Mesenchymal stem cell (in vitro differentiated cells and primary cell): ENCODE measurements at regions not wholly inside any gene's neighbourhood (a gene's known extent, or its start where the extent isn't known, plus 50 kb on each side); places are given as distances from the start of the nearest gene placed in this dataset.
"Not testable (repeated sequence)": the region's sequence is repeated elsewhere in the genome, so short reads cannot be mapped to it uniquely, and the experiment has no call there.

Experiments
- DNase-seq: peaks from one replicate; pipeline ENCODE4 v3.0.0-alpha.2; 2013
- H2AFZ ChIP-seq: one replicate; pipeline ENCODE4 v1.6.1; 2013; ENCODE audit warnings: low read depth, mild to moderate bottlenecking, control low read depth, inconsistent platforms, low read length, moderate library complexity
- H2AK5ac ChIP-seq: 2 replicates; pipeline ENCODE4 v1.6.1; 2013; ENCODE audit warnings: low read length, moderate library complexity, mild to moderate bottlenecking, inconsistent platforms; ENCODE audit not compliant: severe bottlenecking
- H2BK120ac ChIP-seq: one replicate; pipeline ENCODE4 v1.6.1; 2013; ENCODE audit warnings: low read depth, mild to moderate bottlenecking, inconsistent platforms, low read length, moderate library complexity
- H2BK12ac ChIP-seq, 2 experiments: one replicate each; pipeline ENCODE4 v1.6.1; 2013; ENCODE audit warnings: inconsistent platforms in 2 of 2, low read length in 2 of 2, mild to moderate bottlenecking in 2 of 2, moderate library complexity in 2 of 2, control low read depth in 1 of 2
- H2BK15ac ChIP-seq: one replicate; pipeline ENCODE4 v1.6.1; 2013; ENCODE audit warnings: mild to moderate bottlenecking, low read depth, inconsistent platforms; ENCODE audit not compliant: poor library complexity, severe bottlenecking
- H2BK5ac ChIP-seq: 2 replicates; pipeline ENCODE4 v1.6.1; 2013; ENCODE audit warnings: low read depth, mild to moderate bottlenecking, low read length, control low read depth, inconsistent platforms; ENCODE audit not compliant: poor library complexity, severe bottlenecking
- H3K14ac ChIP-seq, 2 experiments: one replicate each; pipeline ENCODE4 v1.6.1; 2013; ENCODE audit warnings: inconsistent platforms in 2 of 2, low read length in 2 of 2, control low read depth in 1 of 2, mild to moderate bottlenecking in 1 of 2, moderate library complexity in 1 of 2
- H3K18ac ChIP-seq, 2 experiments: one replicate each; pipeline ENCODE4 v1.6.1; 2013; ENCODE audit warnings: inconsistent platforms in 2 of 2, low read length in 2 of 2, control low read depth in 1 of 2, low read depth in 1 of 2, mild to moderate bottlenecking in 1 of 2
- H3K23ac ChIP-seq, 2 experiments: one replicate each; pipeline ENCODE4 v1.6.1; 2013; ENCODE audit warnings: inconsistent platforms in 2 of 2, low read length in 2 of 2, mild to moderate bottlenecking in 2 of 2, moderate library complexity in 2 of 2, control low read depth in 1 of 2
- H3K27ac ChIP-seq: 2 replicates; pipeline ENCODE4 v1.5.1; 2013; ENCODE audit warnings: mild to moderate bottlenecking, moderate library complexity, low read length, control low read depth, inconsistent platforms; ENCODE audit not compliant: poor library complexity, severe bottlenecking
- H3K27me3 ChIP-seq, 2 experiments: 2 replicates each; pipeline versions ENCODE4 v1.6.1 to v1.7.0; 2013; ENCODE audit warnings: low read length in 2 of 2, mild to moderate bottlenecking in 2 of 2, moderate library complexity in 2 of 2, control low read depth in 1 of 2, inconsistent platforms in 1 of 2; ENCODE audit not compliant: control insufficient read depth in 1 of 2, insufficient read depth in 1 of 2
- H3K36me3 ChIP-seq, 2 experiments: 2 replicates each; pipeline versions ENCODE4 v1.6.1 to v1.7.0; 2013; ENCODE audit warnings: low read length in 2 of 2, control low read depth in 1 of 2, inconsistent platforms in 1 of 2, low read depth in 1 of 2, mild to moderate bottlenecking in 1 of 2; ENCODE audit not compliant: insufficient read depth in 2 of 2, control insufficient read depth in 1 of 2
- H3K4ac ChIP-seq, 2 experiments: one replicate each; pipeline ENCODE4 v1.6.1; 2013; ENCODE audit warnings: inconsistent platforms in 2 of 2, low read length in 2 of 2, mild to moderate bottlenecking in 2 of 2, moderate library complexity in 2 of 2, control low read depth in 1 of 2, low read depth in 1 of 2
- H3K4me1 ChIP-seq: 2 replicates; pipeline ENCODE4 v1.6.1; 2013; ENCODE audit warnings: low read depth, low read length, control low read depth; ENCODE audit not compliant: control insufficient read depth, insufficient read depth
- H3K4me2 ChIP-seq: 2 replicates; pipeline ENCODE4 v1.6.1; 2013; ENCODE audit warnings: low read length, mild to moderate bottlenecking, inconsistent platforms; ENCODE audit not compliant: poor library complexity, severe bottlenecking
- H3K4me3 ChIP-seq, 2 experiments: 2 replicates each; pipeline versions ENCODE4 v1.5.1 to v1.7.0; 2013; ENCODE audit warnings: low read length in 2 of 2, mild to moderate bottlenecking in 2 of 2, control low read depth in 1 of 2, low read depth in 1 of 2; ENCODE audit not compliant: insufficient read depth in 1 of 2
- H3K79me1 ChIP-seq: replicated peaks from 2 replicates; pipeline ENCODE4 v1.6.1; 2013; ENCODE audit warnings: mild to moderate bottlenecking, control low read depth, low read length, inconsistent platforms; ENCODE audit not compliant: poor library complexity, severe bottlenecking
- H3K9ac ChIP-seq: 2 replicates; pipeline ENCODE4 v1.7.0; 2013; ENCODE audit warnings: mild to moderate bottlenecking, low read length, moderate library complexity
- H3K9me3 ChIP-seq: 2 replicates; pipeline ENCODE4 v1.7.0; 2013; ENCODE audit warnings: mild to moderate bottlenecking, low read length; ENCODE audit not compliant: control insufficient read depth
- H4K8ac ChIP-seq: one replicate; pipeline ENCODE4 v1.6.1; 2013; ENCODE audit warnings: inconsistent platforms, mild to moderate bottlenecking, low read length, moderate library complexity
- H4K91ac ChIP-seq: one replicate; pipeline ENCODE4 v1.6.1; 2013; ENCODE audit warnings: mild to moderate bottlenecking, low read length, inconsistent platforms
- WGBS: methylation state at CpG from one replicate; pipeline ENCODE4 v1.1.7; 2013; ENCODE audit warnings: mixed read lengths; 5-methylcytosine and 5-hydroxymethylcytosine counted together

- not testable (repeated sequence) for H3K27ac ChIP-seq, H3K18ac ChIP-seq, H2BK5ac ChIP-seq, H3K23ac ChIP-seq, H2BK12ac ChIP-seq, DNase-seq, H3K4me3 ChIP-seq, H2BK120ac ChIP-seq, H3K9me3 ChIP-seq, H3K4me1 ChIP-seq, H3K36me3 ChIP-seq, H3K79me1 ChIP-seq, H4K8ac ChIP-seq, H4K91ac ChIP-seq, H3K4me2 ChIP-seq, H3K4ac ChIP-seq, H2BK15ac ChIP-seq, H3K9ac ChIP-seq, H3K27me3 ChIP-seq, H3K14ac ChIP-seq, H2AFZ ChIP-seq, H2AK5ac ChIP-seq
- 33% methylated on average over 7 of the region's 8 CpGs for WGBS
Measured at GRCh38 chr4:4048227-4048626, 178.5 kb downstream of the OTOP1 start.

DNA sequence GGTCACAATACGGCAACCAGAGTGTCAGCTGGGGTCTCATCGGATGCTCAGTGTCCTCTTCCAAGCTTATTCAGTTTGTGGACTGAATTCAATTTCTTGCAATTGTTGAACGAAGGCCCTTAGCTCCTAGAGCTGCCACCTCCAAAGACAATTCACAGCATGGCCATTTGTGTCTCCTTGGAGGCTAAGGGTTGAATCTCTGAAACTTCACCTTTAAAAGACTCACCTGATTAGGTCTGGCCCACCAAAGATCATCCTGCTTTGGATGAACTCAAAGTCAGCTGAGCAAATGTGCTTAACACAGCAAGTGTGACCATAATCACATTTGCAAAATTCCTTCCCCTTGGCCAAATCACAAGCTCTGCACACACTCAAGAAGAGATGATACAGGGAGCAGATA, 175.9 kb downstream of the OTOP1 start:
- H3K79me1 ChIP-seq, H3K9me3 ChIP-seq, H3K14ac ChIP-seq, H2BK5ac ChIP-seq, H3K36me3 ChIP-seq, H3K9ac ChIP-seq, DNase-seq, H2AFZ ChIP-seq, H2BK120ac ChIP-seq, H2BK12ac ChIP-seq, H4K8ac ChIP-seq, H2AK5ac ChIP-seq, H3K23ac ChIP-seq, H4K91ac ChIP-seq, H3K4ac ChIP-seq, H3K18ac ChIP-seq, H3K27me3 ChIP-seq, H3K4me3 ChIP-seq, H2BK15ac ChIP-seq, H3K4me1 ChIP-seq, H3K27ac ChIP-seq, H3K4me2 ChIP-seq: not testable (repeated sequence)
- WGBS: 76% methylated on average over 3 of the region's 3 CpGs

DNA sequence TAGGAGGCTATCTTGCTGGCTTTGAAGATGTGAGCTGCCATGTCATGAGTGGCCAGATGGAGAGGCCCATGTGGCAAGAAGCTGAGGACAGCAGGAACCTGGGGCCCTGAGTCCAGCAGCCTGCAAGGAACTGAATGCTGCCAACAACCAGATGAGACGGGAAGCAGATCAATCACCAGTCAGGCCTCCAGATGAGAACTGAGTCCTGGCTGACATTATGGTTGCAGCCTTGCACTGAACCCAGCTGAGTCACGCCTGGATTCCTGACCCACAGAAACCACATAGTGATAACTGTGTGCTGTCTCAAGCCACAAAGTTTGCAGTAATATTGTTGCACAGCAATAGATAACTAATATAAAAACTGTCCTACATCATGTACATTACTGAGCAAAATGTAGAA, 173.8 kb downstream of the OTOP1 start:
- not testable (repeated sequence) for H3K23ac ChIP-seq, H2AK5ac ChIP-seq, H3K4ac ChIP-seq, DNase-seq, H2BK120ac ChIP-seq, H3K9me3 ChIP-seq, H3K27ac ChIP-seq, H4K8ac ChIP-seq, H4K91ac ChIP-seq, H2BK15ac ChIP-seq, H3K36me3 ChIP-seq, H2BK5ac ChIP-seq, H2BK12ac ChIP-seq, H3K18ac ChIP-seq, H3K4me3 ChIP-seq, H3K4me1 ChIP-seq, H3K9ac ChIP-seq, H3K14ac ChIP-seq, H3K4me2 ChIP-seq, H2AFZ ChIP-seq, H3K79me1 ChIP-seq, H3K27me3 ChIP-seq
- WGBS: no CpG with 5 or more reads among the region's 2 CpGs

GRCh38 chr4:4057226-4057625, 169.5 kb downstream of the OTOP1 start:
- not testable (repeated sequence) for H3K9me3 ChIP-seq, H4K8ac ChIP-seq, H3K4me3 ChIP-seq, H3K4me1 ChIP-seq, H3K79me1 ChIP-seq, DNase-seq, H3K4ac ChIP-seq, H3K14ac ChIP-seq, H3K18ac ChIP-seq, H3K27ac ChIP-seq, H3K9ac ChIP-seq, H2BK12ac ChIP-seq, H3K36me3 ChIP-seq, H2AFZ ChIP-seq, H2AK5ac ChIP-seq, H3K27me3 ChIP-seq, H2BK15ac ChIP-seq, H2BK5ac ChIP-seq, H3K23ac ChIP-seq, H2BK120ac ChIP-seq, H4K91ac ChIP-seq, H3K4me2 ChIP-seq
- WGBS: no CpG with 5 or more reads among the region's 3 CpGs
